Neural cell (in vitro differentiated cells): ENCODE measurements at regions not wholly inside any gene's neighbourhood (a gene's known extent, or its start where the extent isn't known, plus 50 kb on each side); places are given as distances from the start of the nearest gene placed in this dataset.

Experiments
- EP300 ChIP-seq: fragments of 450-650 bp; conservative IDR thresholded peaks from 2 replicates; pipeline ENCODE4 v1.6.1; 2014; ENCODE audit warnings: antibody characterized with exemption, mild to moderate bottlenecking, moderate library complexity; ENCODE audit not compliant: poor library complexity, severe bottlenecking
- EZH2 ChIP-seq: fragments of 200-600, 300-800 bp; shearing (Covaris generic), sonication (generic); IDR thresholded peaks from 2 replicates; pipeline ENCODE4 v1.6.1; 2014; ENCODE audit warnings: antibody characterized with exemption, low read length, borderline replicate concordance, mild to moderate bottlenecking; ENCODE audit not compliant: insufficient read depth, poor library complexity, severe bottlenecking
- MXI1 ChIP-seq: fragments of 450-650 bp; conservative IDR thresholded peaks from 2 replicates; pipeline ENCODE4 v1.6.1; 2014; ENCODE audit warnings: antibody characterized with exemption, mild to moderate bottlenecking; ENCODE audit not compliant: poor library complexity, severe bottlenecking
- POLR2AphosphoS5 ChIP-seq: IDR thresholded peaks from 2 replicates; pipeline ENCODE4 v1.6.1; 2012
- RAD21 ChIP-seq: fragments of 450-650 bp; conservative IDR thresholded peaks from 2 replicates; pipeline ENCODE4 v1.6.1; 2014; ENCODE audit warnings: antibody characterized with exemption, mild to moderate bottlenecking, moderate library complexity
- REST ChIP-seq: IDR thresholded peaks from 2 replicates; pipeline ENCODE4 v1.6.1; 2012; ENCODE audit warnings: borderline replicate concordance
- TF ChIP-seq, protein P1 (sequence below): fragments of 450-650 bp; IDR thresholded peaks from 2 replicates; pipeline ENCODE4 v1.5.1; 2014; ENCODE audit warnings: antibody characterized with exemption, mild to moderate bottlenecking, moderate library complexity; ENCODE audit not compliant: poor library complexity, severe bottlenecking

DNA sequence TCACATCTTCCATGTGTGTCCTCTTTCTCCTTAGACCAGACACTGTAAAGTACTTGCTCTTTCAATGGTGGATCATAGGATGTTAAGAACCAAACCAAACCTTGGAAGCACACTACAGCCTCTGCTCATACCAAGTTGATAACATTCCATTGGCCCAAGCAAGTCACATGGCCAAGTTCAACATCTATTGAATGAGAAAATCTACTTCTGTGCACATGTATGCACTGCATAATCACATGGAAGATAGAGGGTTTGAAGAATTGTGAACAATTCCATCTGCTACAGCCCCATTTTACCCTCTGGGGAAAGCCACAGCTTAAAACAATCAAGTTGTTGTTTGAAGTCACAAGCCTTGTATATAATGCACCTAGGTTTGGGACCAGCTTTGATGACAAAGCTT is 68.2 kb downstream of the MFAP3 start:
- TF ChIP-seq, protein P1, sequence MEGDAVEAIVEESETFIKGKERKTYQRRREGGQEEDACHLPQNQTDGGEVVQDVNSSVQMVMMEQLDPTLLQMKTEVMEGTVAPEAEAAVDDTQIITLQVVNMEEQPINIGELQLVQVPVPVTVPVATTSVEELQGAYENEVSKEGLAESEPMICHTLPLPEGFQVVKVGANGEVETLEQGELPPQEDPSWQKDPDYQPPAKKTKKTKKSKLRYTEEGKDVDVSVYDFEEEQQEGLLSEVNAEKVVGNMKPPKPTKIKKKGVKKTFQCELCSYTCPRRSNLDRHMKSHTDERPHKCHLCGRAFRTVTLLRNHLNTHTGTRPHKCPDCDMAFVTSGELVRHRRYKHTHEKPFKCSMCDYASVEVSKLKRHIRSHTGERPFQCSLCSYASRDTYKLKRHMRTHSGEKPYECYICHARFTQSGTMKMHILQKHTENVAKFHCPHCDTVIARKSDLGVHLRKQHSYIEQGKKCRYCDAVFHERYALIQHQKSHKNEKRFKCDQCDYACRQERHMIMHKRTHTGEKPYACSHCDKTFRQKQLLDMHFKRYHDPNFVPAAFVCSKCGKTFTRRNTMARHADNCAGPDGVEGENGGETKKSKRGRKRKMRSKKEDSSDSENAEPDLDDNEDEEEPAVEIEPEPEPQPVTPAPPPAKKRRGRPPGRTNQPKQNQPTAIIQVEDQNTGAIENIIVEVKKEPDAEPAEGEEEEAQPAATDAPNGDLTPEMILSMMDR, result no peak
- TF ChIP-seq REST (no peak), EP300 (no peak), RAD21 (no peak), POLR2AphosphoS5 (no peak), MXI1 (no peak), EZH2 (no peak)
